CD4-positive, CD25-positive, alpha-beta regulatory T cell (primary cell): ENCODE measurements at regions not wholly inside any gene's neighbourhood (a gene's known extent, or its start where the extent isn't known, plus 50 kb on each side); places are given as distances from the start of the nearest gene placed in this dataset.

ENCODE experiments used
- ATAC-seq, 2 donors: fragments of 150-1000 bp; cut with Tn5 transposase; one replicate each; pipeline ENCODE4 v1.10.0; 2021; ENCODE audit warnings: low read depth in 2 of 2, moderate number of reproducible peaks in 2 of 2, moderate library complexity in 1 of 2
- DNase-seq, 3 donors: peaks; one replicate each; pipeline versions ENCODE4 v3.0.0 to v3.0.0-alpha.2; 2012 to 2022; ENCODE audit warnings: mixed read lengths in 1 of 3
- H3K27ac ChIP-seq: one replicate; pipeline ENCODE4 v1.7.0; 2013; ENCODE audit warnings: mild to moderate bottlenecking, low read length; ENCODE audit not compliant: insufficient read depth, poor library complexity, severe bottlenecking
- H3K27me3 ChIP-seq: one replicate; pipeline ENCODE4 v1.7.0; 2013; ENCODE audit warnings: low read length; ENCODE audit not compliant: control insufficient read depth, insufficient read depth
- H3K36me3 ChIP-seq: one replicate; pipeline ENCODE4 v1.7.0; 2013; ENCODE audit warnings: mild to moderate bottlenecking, low read length, moderate library complexity; ENCODE audit not compliant: control insufficient read depth, insufficient read depth
- H3K4me1 ChIP-seq: 2 replicates; pipeline ENCODE4 v1.7.0; 2013; ENCODE audit warnings: mild to moderate bottlenecking, low read length; ENCODE audit not compliant: insufficient read depth, control insufficient read depth, poor library complexity, severe bottlenecking
- H3K4me3 ChIP-seq: one replicate; pipeline ENCODE4 v1.7.0; 2013; ENCODE audit warnings: low read depth, mild to moderate bottlenecking, low read length, moderate library complexity
- H3K9me3 ChIP-seq, 2 experiments: 1 replicate in 1 of 2; 2 replicates in 1 of 2; pipeline ENCODE4 v1.7.0; 2013; ENCODE audit warnings: low read length in 2 of 2, mild to moderate bottlenecking in 1 of 2, moderate library complexity in 1 of 2; ENCODE audit not compliant: control insufficient read depth in 2 of 2
- H3K27ac Mint-ChIP-seq, 3 donors: one replicate each; pipeline ENCODE4 v1.8.0; 2020 to 2022; ENCODE audit warnings: mild to moderate bottlenecking in 3 of 3, mixed read lengths in 3 of 3, moderate library complexity in 2 of 3
- H3K27me3 Mint-ChIP-seq: one replicate; pipeline ENCODE4 v1.8.0; 2022; ENCODE audit warnings: mild to moderate bottlenecking, mixed read lengths
- H3K36me3 Mint-ChIP-seq: one replicate; pipeline ENCODE4 v1.8.0; 2020; ENCODE audit warnings: mixed read lengths
- H3K4me1 Mint-ChIP-seq, 4 donors: one replicate each; pipeline ENCODE4 v1.8.0; 2020 to 2022; ENCODE audit warnings: mixed read lengths in 4 of 4, mild to moderate bottlenecking in 1 of 4
- H3K4me3 Mint-ChIP-seq, 4 donors: one replicate each; pipeline ENCODE4 v1.8.0; 2020 to 2022; ENCODE audit warnings: mild to moderate bottlenecking in 4 of 4, mixed read lengths in 4 of 4, moderate library complexity in 3 of 4
- H3K9me3 Mint-ChIP-seq, 7 donors: one replicate each; pipeline ENCODE4 v1.8.0; 2020 to 2022; ENCODE audit warnings: mixed read lengths in 7 of 7, mild to moderate bottlenecking in 3 of 7, moderate library complexity in 2 of 7

- no peak overlapping the region for H3K4me3 ChIP-seq
- H3K4me3 Mint-ChIP-seq: no peak overlapping the region
- no peak for DNase-seq
- no peaks in the 10 kb centered on the region for H3K4me1 Mint-ChIP-seq
- H3K27me3 Mint-ChIP-seq: no peaks in the 10 kb centered on the region
- no peaks in the 10 kb centered on the region for H3K36me3 Mint-ChIP-seq
- no peaks in the 10 kb centered on the region for H3K4me1 ChIP-seq
- no peaks in the 10 kb centered on the region for H3K9me3 ChIP-seq
- H3K27me3 ChIP-seq: no peaks in the 10 kb centered on the region
- no peak overlapping the region for H3K27ac Mint-ChIP-seq
- H3K27ac ChIP-seq: no peak overlapping the region
- H3K9me3 Mint-ChIP-seq: peaks cover 0 to 9% (median 0%) of the 10 kb centered on the region in 7 donors
- no peaks in the 10 kb centered on the region for H3K36me3 ChIP-seq
- ATAC-seq: no peak
Measured at GRCh38 chr1:217059401-217059800, 336.2 kb upstream of the ESRRG start.

DNA sequence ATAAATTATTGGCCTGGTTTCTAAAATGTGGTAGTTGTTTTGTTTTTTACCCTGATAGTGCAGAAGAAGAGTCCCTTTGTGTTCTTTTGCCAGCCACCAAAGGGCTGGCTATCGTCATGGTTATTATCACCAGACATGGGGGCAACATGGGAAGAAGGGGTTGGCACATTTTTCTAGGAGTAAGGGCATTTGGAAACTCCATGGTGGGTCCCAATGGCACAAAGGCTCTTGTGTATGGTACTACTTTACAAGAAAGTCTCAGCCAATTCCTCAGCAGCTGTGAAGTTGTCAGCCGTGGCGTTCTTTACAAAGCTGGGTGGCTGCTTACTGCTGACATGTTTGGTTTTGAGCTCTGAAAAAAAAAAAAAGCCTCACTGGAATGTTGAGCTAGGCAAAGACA lies 330.4 kb upstream of the ESRRG start:
- no peak overlapping the region for H3K4me3 ChIP-seq
- ATAC-seq (no peak), DNase-seq (no peak)
- no peak overlapping the region for H3K27ac ChIP-seq
- Mint-ChIP-seq H3K4me3 (no peak overlapping the region), H3K27ac (no peak overlapping the region), H3K4me1 (no peaks in the 10 kb centered on the region), H3K36me3 (no peaks in the 10 kb centered on the region), H3K27me3 (no peaks in the 10 kb centered on the region), H3K9me3 (peaks cover 0 to 14% (median 3%) of the 10 kb centered on the region in 7 donors)
- H3K4me1 ChIP-seq: no peaks in the 10 kb centered on the region
- H3K27me3 ChIP-seq: no peaks in the 10 kb centered on the region
- no peaks in the 10 kb centered on the region for H3K9me3 ChIP-seq
- no peaks in the 10 kb centered on the region for H3K36me3 ChIP-seq

DNA sequence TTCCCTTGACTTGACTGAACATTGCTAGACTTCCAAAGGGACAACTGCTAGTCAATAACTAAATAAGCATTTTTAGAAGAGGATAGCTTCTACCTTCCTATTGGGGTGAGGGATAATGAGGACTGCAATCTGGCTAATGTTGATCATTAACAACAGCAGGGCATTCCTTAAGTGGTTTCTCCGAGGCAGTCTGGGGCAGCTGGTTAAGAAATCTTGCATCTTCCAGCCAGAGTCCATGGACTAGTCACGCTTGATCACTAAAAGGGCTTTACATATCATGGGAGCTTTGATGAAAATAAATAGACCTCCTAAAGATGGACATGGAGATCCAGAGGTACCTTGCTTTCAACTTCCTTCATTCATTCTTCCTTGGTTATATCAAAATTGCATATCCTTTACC lies 329.4 kb upstream of the ESRRG start:
- Histone ChIP-seq H3K4me3 (no peak overlapping the region), H3K27ac (no peak overlapping the region), H3K4me1 (no peaks in the 10 kb centered on the region), H3K27me3 (no peaks in the 10 kb centered on the region), H3K9me3 (no peaks in the 10 kb centered on the region), H3K36me3 (no peaks in the 10 kb centered on the region)
- H3K27ac Mint-ChIP-seq: no peak overlapping the region
- ATAC-seq (no peak), DNase-seq (no peak)
- no peaks in the 10 kb centered on the region for H3K36me3 Mint-ChIP-seq
- no peaks in the 10 kb centered on the region for H3K27me3 Mint-ChIP-seq
- H3K4me1 Mint-ChIP-seq: no peaks in the 10 kb centered on the region
- H3K4me3 Mint-ChIP-seq: no peak overlapping the region
- H3K9me3 Mint-ChIP-seq: peaks cover 0 to 11% (median 3%) of the 10 kb centered on the region in 7 donors

GRCh38 chr1:217052196-217052595 lies 329.0 kb upstream of the ESRRG start:
- H3K27me3 ChIP-seq: no peaks in the 10 kb centered on the region
- Mint-ChIP-seq H3K4me3 (no peak overlapping the region), H3K27ac (no peak overlapping the region), H3K9me3 (peaks cover 0 to 11% (median 3%) of the 10 kb centered on the region in 7 donors), H3K36me3 (no peaks in the 10 kb centered on the region), H3K4me1 (no peaks in the 10 kb centered on the region), H3K27me3 (no peaks in the 10 kb centered on the region)
- no peak for ATAC-seq
- no peaks in the 10 kb centered on the region for H3K4me1 ChIP-seq
- no peak overlapping the region for H3K4me3 ChIP-seq
- H3K36me3 ChIP-seq: no peaks in the 10 kb centered on the region
- H3K27ac ChIP-seq: no peak overlapping the region
- H3K9me3 ChIP-seq: no peaks in the 10 kb centered on the region
- no peak for DNase-seq

DNA sequence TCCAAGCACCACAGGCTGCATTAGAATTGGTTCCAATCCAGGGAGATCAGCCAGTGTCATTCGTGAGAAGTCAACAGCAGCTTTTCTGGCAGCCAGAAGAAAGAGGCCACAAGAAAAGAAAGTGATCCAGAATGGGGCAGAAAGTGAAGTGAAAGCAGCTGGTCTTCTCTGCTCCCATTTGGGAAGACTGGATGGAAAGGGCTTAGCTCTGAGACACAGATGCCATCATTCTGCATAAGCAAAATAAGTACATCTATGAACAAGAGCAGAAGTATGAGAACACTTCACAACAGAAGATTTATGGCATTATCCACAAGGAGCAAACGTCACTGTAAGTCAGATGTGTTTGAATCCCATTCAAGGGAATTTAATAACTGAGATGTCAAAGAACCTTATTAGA lies 326.5 kb upstream of the ESRRG start:
- Histone ChIP-seq H3K4me3 (no peak overlapping the region), H3K36me3 (no peaks in the 10 kb centered on the region), H3K27ac (no peak overlapping the region), H3K27me3 (no peaks in the 10 kb centered on the region), H3K9me3 (no peaks in the 10 kb centered on the region), H3K4me1 (no peaks in the 10 kb centered on the region)
- Mint-ChIP-seq H3K9me3 (peaks cover 0 to 8% (median 2%) of the 10 kb centered on the region in 7 donors), H3K4me3 (no peak overlapping the region), H3K36me3 (no peaks in the 10 kb centered on the region), H3K27me3 (no peaks in the 10 kb centered on the region), H3K4me1 (no peaks in the 10 kb centered on the region), H3K27ac (no peak overlapping the region)
- no peak for DNase-seq
- no peak for ATAC-seq

- ATAC-seq: no peak
Measured at GRCh38 chr1:217049081-217049480, 325.9 kb upstream of the ESRRG start.

DNA sequence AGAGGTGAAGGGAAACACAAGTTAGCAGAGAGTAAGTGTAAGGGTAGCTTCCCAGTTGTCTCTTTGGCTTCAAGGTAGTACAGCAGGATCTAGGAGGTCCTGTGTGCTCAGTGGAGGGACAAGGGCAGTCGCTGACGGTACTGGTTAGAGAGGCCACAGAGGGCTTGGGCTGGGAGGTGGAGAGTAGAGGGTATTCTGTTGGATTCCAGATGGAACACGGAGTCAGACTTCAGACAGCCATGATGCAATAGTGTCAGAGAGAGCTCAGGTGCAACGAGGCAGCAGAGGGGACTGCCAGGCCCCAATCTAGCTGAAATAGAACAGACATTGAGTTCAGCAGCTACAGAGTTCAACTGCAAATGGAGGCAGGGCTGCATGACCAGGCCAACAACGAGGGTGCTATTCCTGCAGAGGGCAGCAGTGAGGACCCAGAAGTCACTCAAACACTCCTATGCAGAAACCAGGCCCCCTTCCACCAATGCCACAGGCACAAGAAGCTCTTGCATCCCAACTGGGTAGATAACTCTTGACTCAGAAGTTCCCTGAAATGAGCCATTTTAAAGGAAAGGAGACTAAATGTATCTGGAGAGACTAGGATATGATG lies 325.0 kb upstream of the ESRRG start:
- Histone ChIP-seq H3K4me3 (no peak overlapping the region), H3K36me3 (no peaks in the 10 kb centered on the region), H3K4me1 (no peaks in the 10 kb centered on the region), H3K27ac (no peak overlapping the region), H3K27me3 (no peaks in the 10 kb centered on the region), H3K9me3 (no peaks in the 10 kb centered on the region)
- H3K4me1 Mint-ChIP-seq: no peaks in the 10 kb centered on the region
- H3K4me3 Mint-ChIP-seq: no peak overlapping the region
- peaks cover 0 to 13% (median 4%) of the 10 kb centered on the region in 7 donors for H3K9me3 Mint-ChIP-seq
- H3K36me3 Mint-ChIP-seq: no peaks in the 10 kb centered on the region
- no peak overlapping the region for H3K27ac Mint-ChIP-seq
- no peak for DNase-seq
- no peaks in the 10 kb centered on the region for H3K27me3 Mint-ChIP-seq
- ATAC-seq: no peak

More at GRCh38 chr1:217049081-217049480, 325.9 kb upstream of the ESRRG start:
- H3K27ac ChIP-seq: no peak overlapping the region
- no peak overlapping the region for H3K27ac Mint-ChIP-seq
- H3K4me3 ChIP-seq: no peak overlapping the region
- H3K4me3 Mint-ChIP-seq: no peak overlapping the region
- H3K27me3 Mint-ChIP-seq: no peaks in the 10 kb centered on the region
- no peaks in the 10 kb centered on the region for H3K36me3 ChIP-seq
- no peaks in the 10 kb centered on the region for H3K9me3 ChIP-seq
- H3K36me3 Mint-ChIP-seq: no peaks in the 10 kb centered on the region
- H3K9me3 Mint-ChIP-seq: peaks cover 0 to 8% (median 2%) of the 10 kb centered on the region in 7 donors
- H3K4me1 Mint-ChIP-seq: no peaks in the 10 kb centered on the region
- H3K27me3 ChIP-seq: no peaks in the 10 kb centered on the region
- no peaks in the 10 kb centered on the region for H3K4me1 ChIP-seq
- no peak for DNase-seq

GRCh38 chr1:217040711-217041455 lies 317.7 kb upstream of the ESRRG start:
- Mint-ChIP-seq H3K9me3 (peaks cover 3 to 31% (median 12%) of the 10 kb centered on the region in 7 donors), H3K27me3 (no peaks in the 10 kb centered on the region), H3K4me1 (no peaks in the 10 kb centered on the region), H3K27ac (no peak overlapping the region), H3K36me3 (no peaks in the 10 kb centered on the region), H3K4me3 (no peak overlapping the region)
- no peaks in the 10 kb centered on the region for H3K36me3 ChIP-seq
- no peak for ATAC-seq
- H3K9me3 ChIP-seq: peaks cover 2 to 8% of the 10 kb centered on the region in 2 experiments
- no peaks in the 10 kb centered on the region for H3K4me1 ChIP-seq
- H3K27me3 ChIP-seq: no peaks in the 10 kb centered on the region
- no peak for DNase-seq
- H3K4me3 ChIP-seq: no peak overlapping the region
- no peak overlapping the region for H3K27ac ChIP-seq
